ENCODE measurements at regions not wholly inside any gene's neighbourhood (a gene's known extent, or its start where the extent isn't known, plus 50 kb on each side); places are given as distances from the start of the nearest gene placed in this dataset.

DNA sequence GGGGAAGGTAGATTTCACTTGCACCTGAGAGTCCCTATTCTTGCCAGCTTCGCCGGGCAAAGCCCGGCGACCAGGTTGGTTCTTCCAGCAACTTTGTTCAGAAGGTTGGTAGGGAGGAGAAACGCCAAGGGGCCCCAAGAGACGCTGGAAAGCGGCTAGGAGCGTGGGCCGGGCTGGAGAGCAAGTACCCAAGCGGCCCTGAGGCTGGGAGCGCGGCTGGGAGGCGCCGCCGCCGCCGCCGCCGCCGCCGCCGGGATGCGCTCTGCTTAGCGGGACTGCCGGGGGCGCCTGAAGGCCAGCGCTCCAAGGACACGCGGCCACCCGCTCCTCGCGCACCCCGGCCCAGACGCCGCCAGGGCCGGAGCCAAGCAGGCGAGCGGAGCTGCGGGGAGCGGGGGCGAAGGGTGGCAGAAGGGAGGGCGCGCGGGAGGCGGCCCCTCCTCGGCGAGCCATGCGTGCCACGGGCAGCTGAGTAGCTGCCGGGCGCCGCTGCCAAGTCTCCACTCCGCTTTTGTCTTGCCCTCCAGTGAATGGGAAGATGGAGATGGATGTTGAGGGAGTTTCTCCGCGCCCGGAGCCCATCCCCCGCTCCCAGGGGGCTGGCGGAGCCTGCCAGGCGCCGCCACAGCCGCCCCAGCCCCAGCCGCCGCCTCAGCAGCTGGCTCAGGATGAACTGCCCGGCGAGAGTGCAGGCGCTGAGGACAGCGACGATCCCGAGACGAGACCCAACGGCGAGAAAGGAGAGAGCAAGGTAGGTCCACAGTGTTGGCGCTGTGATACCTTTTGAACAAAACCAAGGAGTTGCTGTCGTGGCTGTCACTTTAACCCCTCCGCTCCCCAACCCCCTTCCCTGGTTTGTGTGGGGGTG, 227.4 kb upstream of the AZI2 start:
- DNase-seq (ENCODE audit: extremely low read depth, low read depth), result no peak
- H3K4me3 ChIP-seq (replicated peaks; ENCODE audit: low read depth, low read length), result peak overlapping the region; percentile 15; the same call in 1 of the 2 replicates
- TF ChIP-seq, protein P1, sequence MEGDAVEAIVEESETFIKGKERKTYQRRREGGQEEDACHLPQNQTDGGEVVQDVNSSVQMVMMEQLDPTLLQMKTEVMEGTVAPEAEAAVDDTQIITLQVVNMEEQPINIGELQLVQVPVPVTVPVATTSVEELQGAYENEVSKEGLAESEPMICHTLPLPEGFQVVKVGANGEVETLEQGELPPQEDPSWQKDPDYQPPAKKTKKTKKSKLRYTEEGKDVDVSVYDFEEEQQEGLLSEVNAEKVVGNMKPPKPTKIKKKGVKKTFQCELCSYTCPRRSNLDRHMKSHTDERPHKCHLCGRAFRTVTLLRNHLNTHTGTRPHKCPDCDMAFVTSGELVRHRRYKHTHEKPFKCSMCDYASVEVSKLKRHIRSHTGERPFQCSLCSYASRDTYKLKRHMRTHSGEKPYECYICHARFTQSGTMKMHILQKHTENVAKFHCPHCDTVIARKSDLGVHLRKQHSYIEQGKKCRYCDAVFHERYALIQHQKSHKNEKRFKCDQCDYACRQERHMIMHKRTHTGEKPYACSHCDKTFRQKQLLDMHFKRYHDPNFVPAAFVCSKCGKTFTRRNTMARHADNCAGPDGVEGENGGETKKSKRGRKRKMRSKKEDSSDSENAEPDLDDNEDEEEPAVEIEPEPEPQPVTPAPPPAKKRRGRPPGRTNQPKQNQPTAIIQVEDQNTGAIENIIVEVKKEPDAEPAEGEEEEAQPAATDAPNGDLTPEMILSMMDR (IDR thresholded peaks at IDR 0.05; ENCODE audit: low read depth, low read length, missing control alignments), result no peak

DNA sequence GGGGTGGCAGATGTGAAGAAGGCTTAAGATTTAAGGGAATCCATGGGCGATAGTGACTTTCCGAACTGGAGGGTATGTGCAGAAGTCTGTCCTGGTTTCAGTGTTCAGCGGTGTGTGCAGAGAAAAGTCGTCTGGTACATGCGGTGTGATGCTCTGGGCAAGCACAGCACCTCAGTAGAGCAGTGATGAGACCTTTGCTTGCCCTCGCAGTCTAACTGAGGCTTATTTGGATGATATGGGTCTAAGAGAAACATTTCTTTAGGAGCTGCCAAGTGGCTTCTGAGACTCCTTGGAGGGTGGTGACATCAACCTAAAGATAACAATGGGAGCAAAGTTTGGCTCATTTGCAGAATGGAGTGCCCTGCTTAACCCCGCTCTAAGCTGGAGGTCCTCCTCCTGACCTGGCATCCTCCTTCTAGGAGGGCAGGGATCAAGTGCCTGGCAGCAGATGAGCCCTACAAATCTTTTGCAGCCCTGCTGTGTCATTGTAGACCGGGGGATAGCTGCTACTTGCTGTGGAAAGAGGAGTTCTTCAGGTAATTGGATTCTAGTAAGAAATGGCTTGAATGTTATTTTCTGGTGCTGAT, 228.1 kb upstream of the AZI2 start:
- TF ChIP-seq, protein P1 (IDR thresholded peaks at IDR 0.05; ENCODE audit: low read depth, low read length, missing control alignments), result no peak
- no peak overlapping the region for H3K4me3 ChIP-seq (replicated peaks; ENCODE audit: low read depth, low read length)
- DNase-seq (ENCODE audit: extremely low read depth, low read depth), result no peak

DNA sequence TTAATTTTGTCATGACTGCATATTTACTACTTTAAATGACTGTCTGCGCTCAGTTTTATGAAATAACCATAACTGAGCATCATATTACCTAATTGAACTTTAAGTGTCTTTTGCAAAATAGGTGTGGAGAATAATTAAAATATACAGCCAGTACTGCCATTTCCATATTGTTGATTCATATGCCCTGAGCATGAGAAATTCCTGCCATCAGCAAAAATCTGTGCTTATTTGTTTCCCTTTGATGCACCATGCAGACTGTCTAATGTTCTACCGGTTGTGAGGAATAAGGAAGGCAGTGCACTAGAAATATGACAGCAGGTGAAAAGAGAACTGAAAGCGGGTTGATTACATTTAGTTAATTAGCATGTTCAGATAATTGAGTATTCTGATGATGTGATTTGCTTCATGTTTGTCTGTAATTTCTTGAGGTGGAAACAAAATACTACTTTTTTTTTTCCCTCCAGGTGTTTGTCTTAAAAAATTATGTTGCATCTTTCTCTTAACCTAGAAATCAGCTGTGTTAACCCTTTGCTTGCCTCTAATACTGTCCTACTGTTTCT, 229.4 kb upstream of the AZI2 start:
- TF ChIP-seq, protein P1 (IDR thresholded peaks at IDR 0.05; ENCODE audit: low read depth, low read length, missing control alignments), result no peak
- no peak for DNase-seq (ENCODE audit: extremely low read depth, low read depth)
- H3K4me3 ChIP-seq (replicated peaks; ENCODE audit: low read depth, low read length), result no peak overlapping the region

DNA sequence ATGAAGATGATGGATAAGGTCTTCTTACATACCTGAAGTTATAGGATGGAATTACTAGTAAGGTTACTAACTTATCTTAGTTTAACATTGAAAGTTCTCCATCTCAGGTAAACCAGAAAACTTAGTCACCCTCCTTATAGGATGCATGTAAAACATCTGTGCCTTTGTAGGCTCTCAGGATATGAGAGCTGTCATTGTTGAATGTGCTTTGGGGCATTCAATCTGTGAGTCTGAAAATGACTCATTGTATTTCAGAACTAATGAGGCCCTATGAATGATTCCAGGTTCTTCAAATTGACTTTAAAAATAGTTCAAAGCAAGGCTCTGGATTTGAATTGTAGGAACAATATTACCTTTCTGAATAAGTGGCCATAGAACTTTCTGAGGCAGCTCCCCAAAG, 237.7 kb upstream of the AZI2 start:
- no peak overlapping the region for H3K4me3 ChIP-seq (replicated peaks; ENCODE audit: low read depth, low read length)
- TF ChIP-seq, protein P1 (IDR thresholded peaks at IDR 0.05; ENCODE audit: low read depth, low read length, missing control alignments), result no peak
- no peak for DNase-seq (ENCODE audit: extremely low read depth, low read depth)

DNA sequence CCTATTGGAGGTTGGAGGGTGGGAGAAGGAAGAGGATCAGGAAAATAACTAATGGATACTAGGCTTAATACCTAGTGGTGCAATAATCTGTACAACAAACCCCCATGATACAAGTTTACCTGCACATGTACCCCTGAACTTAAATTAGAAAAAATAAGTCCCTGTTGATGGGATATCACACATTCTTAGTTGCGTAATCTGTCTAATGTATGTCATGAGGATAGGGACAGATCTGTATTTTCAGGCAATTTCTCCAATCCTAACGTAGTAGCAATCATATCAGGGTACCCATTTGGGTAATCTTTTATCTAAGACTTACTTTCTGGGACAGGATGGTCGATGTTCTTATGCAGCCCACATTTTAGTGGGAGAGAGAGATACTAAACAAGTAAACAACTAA, 239.1 kb upstream of the AZI2 start:
- DNase-seq (ENCODE audit: extremely low read depth, low read depth), result no peak
- TF ChIP-seq, protein P1 (IDR thresholded peaks at IDR 0.05; ENCODE audit: low read depth, low read length, missing control alignments), result no peak
- no peak overlapping the region for H3K4me3 ChIP-seq (replicated peaks; ENCODE audit: low read depth, low read length)

DNA sequence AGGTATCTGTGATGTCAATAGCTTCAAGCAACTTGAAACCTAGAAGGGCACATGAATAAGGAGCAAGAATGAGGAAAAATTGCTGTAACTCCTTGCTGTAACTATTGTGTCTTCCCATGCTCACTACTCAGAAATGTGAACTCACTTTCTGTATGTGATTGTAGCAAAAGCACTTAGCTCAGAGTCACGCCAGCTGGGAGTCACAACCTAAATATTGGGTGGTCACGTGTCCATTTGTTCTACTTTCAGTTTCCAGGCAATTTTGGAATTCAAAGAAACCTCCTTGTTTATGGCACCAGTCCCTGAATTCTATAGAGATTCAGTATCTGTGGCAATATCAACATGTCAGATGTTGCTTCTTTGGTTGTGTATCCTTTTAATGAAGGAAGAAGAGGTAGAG, 241.6 kb upstream of the AZI2 start:
- TF ChIP-seq, protein P1 (IDR thresholded peaks at IDR 0.05; ENCODE audit: low read depth, low read length, missing control alignments), result no peak
- DNase-seq (ENCODE audit: extremely low read depth, low read depth), result no peak

More for the DNA sequence above, 241.6 kb upstream of the AZI2 start:
- H3K4me3 ChIP-seq (replicated peaks; ENCODE audit: low read depth, low read length), result no peak overlapping the region

All from HFF-Myc (cell line).